Astrocyte of the spinal cord (primary cell): ENCODE measurements at regions not wholly inside any gene's neighbourhood (a gene's known extent, or its start where the extent isn't known, plus 50 kb on each side); places are given as distances from the start of the nearest gene placed in this dataset.

Experiments
- DNase-seq: peaks from one replicate; pipeline ENCODE4 v3.0.0; 2011; ENCODE audit warnings: low read depth, low spot score
- H3K4me3 ChIP-seq: 2 replicates; pipeline ENCODE4 v1.5.1; 2011; ENCODE audit warnings: low read depth, mild to moderate bottlenecking, low read length, moderate library complexity
- in situ Hi-C: cut with HindIII; loops from 2 replicates; pipeline ENCODE4 v1.10.0; 2017; ENCODE audit warnings: low sequenced_read_pairs
- TF ChIP-seq, protein P1 (sequence below): IDR thresholded peaks from 2 replicates; pipeline ENCODE4 v1.5.1; 2012; ENCODE audit warnings: low read depth, mild to moderate bottlenecking, low read length, inconsistent platforms

DNA sequence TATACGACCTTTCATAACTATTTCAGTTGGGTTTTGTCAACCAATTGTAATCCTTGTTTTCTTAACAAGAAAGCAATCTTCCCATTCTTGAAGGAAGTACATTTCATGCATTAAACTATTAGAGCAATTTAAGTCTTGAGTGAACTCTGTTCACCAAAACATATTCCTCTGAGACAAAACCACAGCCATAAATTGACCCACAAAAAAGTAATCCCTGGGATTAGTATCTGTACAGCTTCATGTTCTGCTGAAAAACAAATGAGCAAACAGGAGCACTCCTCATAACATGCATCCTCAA, 207.0 kb upstream of the PDE5A start:
- H3K4me3 ChIP-seq = no peak overlapping the region
- peak; percentile 35 for DNase-seq
- in situ Hi-C loops = no loop called here
- TF ChIP-seq, protein P1, sequence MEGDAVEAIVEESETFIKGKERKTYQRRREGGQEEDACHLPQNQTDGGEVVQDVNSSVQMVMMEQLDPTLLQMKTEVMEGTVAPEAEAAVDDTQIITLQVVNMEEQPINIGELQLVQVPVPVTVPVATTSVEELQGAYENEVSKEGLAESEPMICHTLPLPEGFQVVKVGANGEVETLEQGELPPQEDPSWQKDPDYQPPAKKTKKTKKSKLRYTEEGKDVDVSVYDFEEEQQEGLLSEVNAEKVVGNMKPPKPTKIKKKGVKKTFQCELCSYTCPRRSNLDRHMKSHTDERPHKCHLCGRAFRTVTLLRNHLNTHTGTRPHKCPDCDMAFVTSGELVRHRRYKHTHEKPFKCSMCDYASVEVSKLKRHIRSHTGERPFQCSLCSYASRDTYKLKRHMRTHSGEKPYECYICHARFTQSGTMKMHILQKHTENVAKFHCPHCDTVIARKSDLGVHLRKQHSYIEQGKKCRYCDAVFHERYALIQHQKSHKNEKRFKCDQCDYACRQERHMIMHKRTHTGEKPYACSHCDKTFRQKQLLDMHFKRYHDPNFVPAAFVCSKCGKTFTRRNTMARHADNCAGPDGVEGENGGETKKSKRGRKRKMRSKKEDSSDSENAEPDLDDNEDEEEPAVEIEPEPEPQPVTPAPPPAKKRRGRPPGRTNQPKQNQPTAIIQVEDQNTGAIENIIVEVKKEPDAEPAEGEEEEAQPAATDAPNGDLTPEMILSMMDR = no peak

DNA sequence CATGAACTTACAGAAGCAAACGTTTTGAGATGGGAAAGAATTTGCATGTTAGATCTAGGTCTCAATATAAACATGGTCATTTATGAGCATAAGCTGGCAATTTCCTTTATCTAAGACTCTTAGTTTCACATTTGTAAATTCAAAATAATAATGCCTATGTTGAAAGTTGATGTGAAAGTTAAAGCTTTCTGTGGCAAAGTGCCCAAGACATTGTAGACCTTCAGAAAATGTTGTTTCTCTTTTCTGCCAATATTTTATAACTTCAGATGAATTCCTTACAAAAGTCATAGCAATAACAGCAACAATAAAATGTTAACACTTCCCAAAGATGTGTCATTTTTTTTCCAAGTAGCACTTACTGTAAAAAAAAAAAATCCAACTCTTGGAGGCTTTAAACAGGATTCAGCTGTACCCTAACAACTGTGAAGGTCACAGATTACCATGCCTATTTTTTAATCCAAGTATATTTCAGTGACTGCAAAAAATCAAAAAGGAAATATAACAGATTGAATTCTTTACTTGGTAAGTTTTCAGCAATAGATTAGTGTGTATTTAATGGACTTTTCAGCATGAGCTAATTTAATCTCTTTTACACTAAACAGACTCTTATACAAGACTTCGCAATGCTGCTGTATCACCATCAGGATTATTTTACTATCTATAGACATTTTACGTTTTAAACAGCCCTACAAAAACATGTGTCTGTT, 206.5 kb upstream of the PDE5A start:
- TF ChIP-seq, protein P1 = no peak
- in situ Hi-C loops = no loop called here
- no peak overlapping the region for H3K4me3 ChIP-seq
- DNase-seq = peak; percentile 18

DNA sequence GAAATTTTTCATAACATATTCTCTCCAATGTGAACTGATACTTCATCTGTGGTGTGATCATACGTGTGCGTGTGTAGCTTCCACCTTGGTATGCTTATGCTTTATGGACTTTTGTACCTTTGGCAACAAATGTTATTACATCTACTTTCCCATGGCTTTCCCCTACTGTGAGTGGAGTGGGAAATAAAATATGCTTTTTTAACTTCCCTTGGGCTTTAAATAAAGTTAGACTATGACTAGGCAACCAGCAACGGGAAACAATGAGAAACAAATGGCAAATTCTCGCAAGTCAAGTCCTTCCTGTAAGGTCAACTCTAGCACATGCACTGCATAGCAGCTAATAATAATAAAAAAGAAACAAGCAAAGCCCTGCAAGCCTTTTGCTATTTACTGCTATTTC, 205.0 kb upstream of the PDE5A start:
- DNase-seq = peak; percentile 61
- TF ChIP-seq, protein P1 = no peak
- no peak overlapping the region for H3K4me3 ChIP-seq
- in situ Hi-C loops = no loop called here

DNA sequence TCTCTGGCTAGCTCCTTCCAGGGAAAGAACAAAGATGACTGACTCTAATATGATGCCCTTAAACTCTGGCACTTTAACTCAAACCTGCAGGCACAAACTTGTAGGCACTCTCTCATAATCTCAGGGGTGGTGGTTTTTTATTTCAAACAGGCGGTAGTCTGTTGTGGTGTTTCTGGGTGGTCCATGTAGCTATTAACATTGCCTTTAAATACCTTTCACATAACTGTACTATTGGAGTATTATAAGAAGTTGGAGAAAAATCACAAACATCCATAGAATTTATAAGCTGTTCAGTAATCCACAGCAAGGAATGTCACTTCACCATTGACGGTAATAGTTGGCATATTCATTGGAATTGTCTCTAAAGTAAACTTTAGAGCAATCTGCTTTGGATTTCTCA, 204.2 kb upstream of the PDE5A start:
- in situ Hi-C loops = no loop called here
- TF ChIP-seq, protein P1 = no peak
- no peak for DNase-seq
- H3K4me3 ChIP-seq = no peak overlapping the region

DNA sequence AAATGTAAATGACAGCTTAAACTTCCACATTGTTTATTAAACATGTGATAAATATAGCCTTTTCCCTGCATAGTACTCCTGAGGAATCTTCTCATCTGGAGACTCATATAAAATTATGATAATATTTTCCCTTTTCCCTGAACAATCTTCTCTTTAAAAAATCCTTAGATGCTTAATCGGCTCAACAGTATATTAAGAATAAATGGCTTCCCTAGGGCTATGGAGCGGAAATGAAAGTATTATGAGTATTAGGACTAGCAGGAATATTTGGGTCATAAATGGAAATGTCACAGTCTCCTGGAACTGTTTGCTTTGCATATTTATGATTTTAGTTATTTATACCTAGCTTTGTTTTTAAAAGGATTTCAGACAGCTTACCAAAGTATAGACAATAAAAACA, 200.7 kb upstream of the PDE5A start:
- in situ Hi-C loops = no loop called here
- DNase-seq = no peak
- TF ChIP-seq, protein P1 = no peak
- H3K4me3 ChIP-seq = no peak overlapping the region

DNA sequence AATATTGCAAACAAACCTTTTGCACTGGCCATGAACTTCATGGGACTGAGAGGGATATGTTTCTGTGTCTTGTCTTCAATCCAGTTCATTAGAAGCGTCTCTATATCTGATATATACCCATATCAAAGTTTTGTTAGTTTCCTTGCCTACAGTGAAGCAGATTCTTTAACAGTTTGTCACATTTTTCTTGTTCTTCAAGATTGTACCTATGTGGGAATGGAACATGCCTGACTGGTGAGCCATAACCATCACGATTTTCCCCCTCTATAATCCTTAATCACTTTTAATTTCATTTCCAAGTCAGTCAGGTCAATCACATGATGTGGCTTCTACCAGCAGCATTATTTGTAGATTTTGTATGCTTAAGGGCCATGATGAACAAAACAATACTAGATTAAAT, 197.1 kb upstream of the PDE5A start:
- TF ChIP-seq, protein P1 = no peak
- in situ Hi-C loops = no loop called here
- no peak overlapping the region for H3K4me3 ChIP-seq
- no peak for DNase-seq

DNA sequence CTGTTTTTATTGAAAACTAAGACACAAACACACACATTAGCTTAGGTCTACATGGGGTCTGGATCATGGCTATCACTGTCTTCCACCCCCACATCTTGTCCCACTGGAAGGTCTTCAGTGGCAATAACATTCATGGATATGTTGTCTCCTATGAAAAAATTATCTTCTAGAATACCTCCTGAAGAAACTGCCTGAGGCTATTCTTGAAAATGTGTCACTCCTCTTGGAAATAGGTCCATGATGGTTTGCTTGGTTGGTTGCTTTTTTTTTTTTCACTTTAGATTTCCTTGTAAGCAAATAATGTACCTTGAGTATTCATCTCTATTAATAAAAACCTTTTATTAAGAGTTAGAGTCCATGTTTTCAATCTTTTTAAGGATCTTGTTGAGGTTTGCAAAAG, 195.3 kb upstream of the PDE5A start:
- no peak overlapping the region for H3K4me3 ChIP-seq
- TF ChIP-seq, protein P1 = no peak
- in situ Hi-C loops = no loop called here
- DNase-seq = no peak
